Chondrocyte (in vitro differentiated cells): ENCODE measurements at regions not wholly inside any gene's neighbourhood (a gene's known extent, or its start where the extent isn't known, plus 50 kb on each side); places are given as distances from the start of the nearest gene placed in this dataset.
"Not testable (repeated sequence)": the region's sequence is repeated elsewhere in the genome, so short reads cannot be mapped to it uniquely, and the experiment has no call there.

Experiments
- DNase-seq: peaks from one replicate; pipeline ENCODE4 v3.0.0; 2021; ENCODE audit warnings: mixed read lengths, low spot score
- H3K27ac Mint-ChIP-seq: one replicate; pipeline ENCODE4 v1.8.0; 2021; ENCODE audit warnings: mild to moderate bottlenecking, moderate library complexity, mixed read lengths; ENCODE audit not compliant: unreplicated experiment
- H3K27me3 Mint-ChIP-seq: 2 replicates; pipeline ENCODE4 v1.8.0; 2021; ENCODE audit warnings: low read depth, mixed read lengths
- H3K36me3 Mint-ChIP-seq: 2 replicates; pipeline ENCODE4 v1.8.0; 2021; ENCODE audit warnings: low read depth, mixed read lengths
- H3K4me1 Mint-ChIP-seq: 2 replicates; pipeline ENCODE4 v1.8.0; 2021; ENCODE audit warnings: low read depth, mild to moderate bottlenecking, mixed read lengths
- H3K4me3 Mint-ChIP-seq: one replicate; pipeline ENCODE4 v1.8.0; 2021; ENCODE audit warnings: mild to moderate bottlenecking, moderate library complexity, mixed read lengths; ENCODE audit not compliant: unreplicated experiment
- H3K9me3 Mint-ChIP-seq: 2 replicates; pipeline ENCODE4 v1.8.0; 2021; ENCODE audit warnings: low read depth, mixed read lengths
- TF ChIP-seq, protein P1 (sequence below): fragments of 200-600 bp; sonication (generic); IDR thresholded peaks from 2 replicates; pipeline ENCODE4 v1.5.0; 2021; ENCODE audit warnings: antibody characterized with exemption, mild to moderate bottlenecking, moderate library complexity

DNA sequence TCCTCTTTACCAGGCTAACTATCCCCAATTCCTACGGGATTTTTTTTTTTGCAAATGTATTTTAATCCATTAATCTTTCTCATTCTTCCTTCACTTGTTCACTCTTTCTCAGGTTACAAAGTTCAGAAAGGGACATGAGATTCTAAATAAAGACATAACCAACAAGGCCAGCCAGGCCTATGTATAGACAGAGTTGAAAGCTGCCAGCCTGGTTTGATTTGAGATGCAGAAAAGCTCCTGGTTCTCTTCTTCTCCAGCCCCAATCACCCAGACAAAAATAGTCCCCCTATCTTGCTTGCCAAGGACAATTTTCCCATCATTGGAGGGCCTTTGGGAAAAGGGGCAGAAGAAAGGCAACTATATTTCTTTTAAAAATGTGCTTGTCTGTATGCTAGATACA is 398.8 kb downstream of the NFIB start:
- no peak overlapping the region for H3K4me3 Mint-ChIP-seq
- no peak for DNase-seq
- no peaks in the 10 kb centered on the region for H3K27me3 Mint-ChIP-seq
- TF ChIP-seq, protein P1, sequence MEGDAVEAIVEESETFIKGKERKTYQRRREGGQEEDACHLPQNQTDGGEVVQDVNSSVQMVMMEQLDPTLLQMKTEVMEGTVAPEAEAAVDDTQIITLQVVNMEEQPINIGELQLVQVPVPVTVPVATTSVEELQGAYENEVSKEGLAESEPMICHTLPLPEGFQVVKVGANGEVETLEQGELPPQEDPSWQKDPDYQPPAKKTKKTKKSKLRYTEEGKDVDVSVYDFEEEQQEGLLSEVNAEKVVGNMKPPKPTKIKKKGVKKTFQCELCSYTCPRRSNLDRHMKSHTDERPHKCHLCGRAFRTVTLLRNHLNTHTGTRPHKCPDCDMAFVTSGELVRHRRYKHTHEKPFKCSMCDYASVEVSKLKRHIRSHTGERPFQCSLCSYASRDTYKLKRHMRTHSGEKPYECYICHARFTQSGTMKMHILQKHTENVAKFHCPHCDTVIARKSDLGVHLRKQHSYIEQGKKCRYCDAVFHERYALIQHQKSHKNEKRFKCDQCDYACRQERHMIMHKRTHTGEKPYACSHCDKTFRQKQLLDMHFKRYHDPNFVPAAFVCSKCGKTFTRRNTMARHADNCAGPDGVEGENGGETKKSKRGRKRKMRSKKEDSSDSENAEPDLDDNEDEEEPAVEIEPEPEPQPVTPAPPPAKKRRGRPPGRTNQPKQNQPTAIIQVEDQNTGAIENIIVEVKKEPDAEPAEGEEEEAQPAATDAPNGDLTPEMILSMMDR = no peak
- H3K4me1 Mint-ChIP-seq = peaks cover 24% of the 10 kb centered on the region
- H3K36me3 Mint-ChIP-seq = no peaks in the 10 kb centered on the region
- no peak overlapping the region for H3K27ac Mint-ChIP-seq
- H3K9me3 Mint-ChIP-seq = no peaks in the 10 kb centered on the region

DNA sequence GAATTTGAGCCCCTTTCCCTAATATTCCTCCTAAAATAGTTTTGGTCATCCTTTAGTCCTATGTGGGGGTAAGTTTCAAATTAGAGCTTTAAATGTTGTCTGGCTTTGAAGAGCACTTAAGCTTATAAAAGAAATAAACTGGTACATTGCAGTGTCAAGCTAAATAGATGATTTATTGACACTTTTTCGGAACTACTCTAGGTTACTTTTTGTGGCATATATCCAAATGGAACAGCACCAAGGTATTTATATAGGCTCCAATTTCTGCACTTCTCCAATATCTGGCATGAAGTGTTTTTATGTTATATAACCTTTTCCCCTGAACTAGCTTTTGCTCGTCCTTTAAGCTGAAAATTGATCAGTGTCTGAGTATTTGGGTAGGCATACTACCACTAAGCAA is 402.5 kb downstream of the NFIB start:
- no peak overlapping the region for H3K27ac Mint-ChIP-seq
- peaks cover 24% of the 10 kb centered on the region for H3K4me1 Mint-ChIP-seq
- DNase-seq = no peak
- H3K36me3 Mint-ChIP-seq = peaks cover 3% of the 10 kb centered on the region
- peaks cover 6% of the 10 kb centered on the region for H3K9me3 Mint-ChIP-seq
- no peak overlapping the region for H3K4me3 Mint-ChIP-seq
- TF ChIP-seq, protein P1 = no peak
- no peaks in the 10 kb centered on the region for H3K27me3 Mint-ChIP-seq

DNA sequence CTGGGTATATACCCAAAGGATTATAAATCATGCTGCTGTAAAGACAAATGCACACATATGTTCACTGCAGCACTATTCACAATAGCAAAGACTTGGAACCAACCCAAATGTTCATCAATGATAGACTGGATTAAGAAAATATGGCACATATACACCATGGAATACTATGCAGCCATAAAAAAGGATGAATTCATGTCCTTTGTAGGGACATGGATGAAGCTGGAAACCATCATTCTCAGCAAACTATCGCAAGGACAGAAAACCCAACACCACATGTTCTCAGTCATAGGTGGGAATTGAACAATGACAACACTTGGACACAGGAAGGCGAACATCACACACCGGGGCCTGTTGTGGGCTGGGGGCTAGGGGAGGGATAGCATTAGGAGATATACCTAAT is 406.1 kb downstream of the NFIB start:
- Mint-ChIP-seq H3K9me3 (peaks cover 13% of the 10 kb centered on the region), H3K4me1 (peaks cover 22% of the 10 kb centered on the region)
- not testable (repeated sequence) for H3K27ac Mint-ChIP-seq, DNase-seq, H3K27me3 Mint-ChIP-seq, H3K4me3 Mint-ChIP-seq, H3K36me3 Mint-ChIP-seq

DNA sequence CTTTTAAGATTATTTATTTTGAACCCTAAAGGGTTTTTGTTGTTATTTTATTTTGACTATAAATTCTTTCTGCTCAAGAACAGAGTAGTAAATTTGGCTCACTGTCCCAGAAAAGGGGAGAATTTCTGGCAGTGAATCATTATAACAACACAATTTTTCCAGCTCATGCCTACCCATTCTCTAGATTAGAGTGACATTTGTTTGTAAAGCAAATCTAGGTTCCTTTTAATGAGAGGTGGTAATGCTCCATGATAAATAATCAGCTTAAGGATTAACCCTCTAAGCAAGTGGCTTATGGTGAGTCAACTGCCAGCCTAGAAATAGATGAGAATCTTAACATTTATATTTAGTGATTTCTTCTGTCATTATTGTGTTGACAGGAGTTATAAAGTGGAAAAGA is 409.2 kb downstream of the NFIB start:
- peaks cover 17% of the 10 kb centered on the region for H3K4me1 Mint-ChIP-seq
- H3K27me3 Mint-ChIP-seq = no peaks in the 10 kb centered on the region
- H3K9me3 Mint-ChIP-seq = peaks cover 13% of the 10 kb centered on the region
- TF ChIP-seq, protein P1 = no peak
- no peak overlapping the region for H3K27ac Mint-ChIP-seq
- H3K36me3 Mint-ChIP-seq = peaks cover 3% of the 10 kb centered on the region
- H3K4me3 Mint-ChIP-seq = no peak overlapping the region
- no peak for DNase-seq

DNA sequence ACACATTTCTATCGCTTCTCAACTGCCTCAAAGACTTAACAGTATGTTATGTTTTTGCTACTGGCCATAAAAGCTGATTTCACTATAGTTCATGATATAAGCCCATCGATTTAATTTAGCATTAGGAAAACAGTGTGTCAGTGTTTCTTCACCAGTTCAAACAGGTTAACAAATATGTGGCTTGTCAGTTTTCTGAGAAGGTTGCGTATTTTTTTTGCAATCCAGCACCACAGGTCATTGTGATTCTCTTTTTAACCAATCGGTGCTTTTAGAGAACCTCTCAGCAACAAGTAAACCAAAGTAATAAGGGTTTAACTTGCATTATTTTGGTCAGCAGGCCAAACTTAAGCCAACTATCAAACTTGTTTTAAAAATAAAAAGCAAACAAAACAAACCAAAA is 409.6 kb downstream of the NFIB start:
- Mint-ChIP-seq H3K27me3 (no peaks in the 10 kb centered on the region), H3K36me3 (peaks cover 3% of the 10 kb centered on the region), H3K9me3 (peaks cover 13% of the 10 kb centered on the region), H3K4me1 (peaks cover 18% of the 10 kb centered on the region), H3K27ac (no peak overlapping the region), H3K4me3 (no peak overlapping the region)
- TF ChIP-seq, protein P1 = no peak
- no peak for DNase-seq

DNA sequence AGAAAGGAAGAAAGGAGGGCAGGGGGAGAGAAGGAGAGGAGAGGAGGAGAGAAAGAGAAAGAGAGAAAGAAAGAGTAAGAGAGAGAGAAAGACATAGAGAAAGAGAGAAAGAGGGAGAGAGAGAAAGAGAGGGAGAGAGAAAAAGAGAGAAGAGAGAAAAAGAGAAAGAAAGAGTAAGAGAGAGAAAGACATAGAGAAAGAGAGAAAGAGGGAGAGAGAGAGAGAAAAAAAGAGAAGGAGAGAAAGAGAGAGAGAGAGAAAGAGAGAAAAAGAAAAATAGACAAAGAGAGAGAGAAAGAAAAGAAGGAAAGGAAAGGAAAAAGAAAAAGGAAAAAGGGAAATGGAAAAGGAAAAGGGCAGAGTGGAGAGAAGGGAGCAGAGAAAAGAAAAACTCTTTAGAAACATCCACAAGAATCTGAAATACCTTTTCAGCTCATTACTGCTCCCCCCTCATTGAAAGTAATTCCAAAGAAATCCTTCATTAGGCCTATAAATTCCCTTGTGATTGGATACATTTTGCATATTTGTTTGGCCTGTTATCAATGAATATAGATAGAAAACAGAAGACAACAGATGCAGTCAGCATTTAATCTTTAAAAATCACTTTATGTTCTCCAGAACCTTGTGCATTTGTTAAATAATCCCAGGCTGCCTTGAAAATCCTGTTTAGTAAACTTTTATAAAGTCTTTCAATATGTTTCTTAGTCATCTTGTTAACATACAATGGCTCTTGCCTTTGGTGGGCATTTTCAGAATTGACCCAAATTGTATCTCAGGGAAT is 411.5 kb downstream of the NFIB start:
- Mint-ChIP-seq H3K4me1 (peaks cover 30% of the 10 kb centered on the region), H3K4me3 (no peak overlapping the region), H3K27me3 (no peaks in the 10 kb centered on the region), H3K9me3 (peaks cover 12% of the 10 kb centered on the region), H3K27ac (peak overlapping the region; percentile 73), H3K36me3 (peaks cover 3% of the 10 kb centered on the region)
- TF ChIP-seq, protein P1 = no peak
- no peak for DNase-seq
